ENCODE measurements at regions not wholly inside any gene's neighbourhood (a gene's known extent, or its start where the extent isn't known, plus 50 kb on each side); places are given as distances from the start of the nearest gene placed in this dataset.

GRCh38 chr1:58997637-58998036 lies 213.8 kb upstream of the JUN start:
- TF ChIP-seq CTCF (IDR thresholded peaks at IDR 0.05; ENCODE audit: low read depth, low read length) (no peak), POLR2A (IDR thresholded peaks at IDR 0.05; ENCODE audit: extremely low read depth, insufficient read length) (no peak), MAX (IDR thresholded peaks at IDR 0.05; ENCODE audit: low read depth, low read length) (no peak), MYC (IDR thresholded peaks at IDR 0.05; ENCODE audit: low read depth, low read length) (no peak)

Measured in NB4 (cell line).